Ishikawa (cell line): ENCODE measurements at regions not wholly inside any gene's neighbourhood (a gene's known extent, or its start where the extent isn't known, plus 50 kb on each side); places are given as distances from the start of the nearest gene placed in this dataset.

Source experiments
- CEBPB ChIP-seq: IDR thresholded peaks from 2 replicates; pipeline ENCODE4 v1.6.1; 2012
- CREB1 ChIP-seq: IDR thresholded peaks from 2 replicates; pipeline ENCODE4 v1.6.1; 2012; ENCODE audit warnings: low read depth
- EGR1 ChIP-seq: IDR thresholded peaks from 2 replicates; pipeline ENCODE4 v1.6.1; 2012
- EP300 ChIP-seq: IDR thresholded peaks from 2 replicates; pipeline ENCODE4 v1.6.1; 2012; ENCODE audit warnings: borderline replicate concordance
- FOXM1 ChIP-seq: IDR thresholded peaks from 2 replicates; pipeline ENCODE4 v1.6.1; 2012; ENCODE audit warnings: low read depth, borderline replicate concordance
- MAX ChIP-seq: IDR thresholded peaks from 2 replicates; pipeline ENCODE4 v1.6.1; 2012
- NFIC ChIP-seq: IDR thresholded peaks from 2 replicates; pipeline ENCODE4 v1.6.1; 2012
- RAD21 ChIP-seq: IDR thresholded peaks from 2 replicates; pipeline ENCODE4 v1.6.1; 2012; ENCODE audit warnings: low read depth
- REST ChIP-seq: IDR thresholded peaks from 2 replicates; pipeline ENCODE4 v1.6.1; 2012; ENCODE audit warnings: low read depth, mild to moderate bottlenecking
- TAF1 ChIP-seq: IDR thresholded peaks from 2 replicates; pipeline ENCODE4 v1.6.1; 2012; ENCODE audit warnings: low read depth, mild to moderate bottlenecking
- TCF12 ChIP-seq: IDR thresholded peaks from 2 replicates; pipeline ENCODE4 v1.6.1; 2012; ENCODE audit warnings: low read depth
- TEAD4 ChIP-seq: IDR thresholded peaks from 2 replicates; pipeline ENCODE4 v1.6.1; 2012
- YY1 ChIP-seq: IDR thresholded peaks from 2 replicates; pipeline ENCODE4 v1.6.1; 2012; ENCODE audit warnings: low read depth
- ZBTB7A ChIP-seq: IDR thresholded peaks from 2 replicates; pipeline ENCODE4 v1.6.1; 2012; ENCODE audit warnings: low read depth
- TF ChIP-seq, protein P1 (sequence below): IDR thresholded peaks from 2 replicates; pipeline ENCODE4 v1.6.1; 2012

GRCh38 chr3:44159696-44160300 lies 81.9 kb upstream of the TOPAZ1 start:
- no peak for TF ChIP-seq YY1
- TF ChIP-seq EP300: no peak
- TF ChIP-seq TEAD4: no peak
- no peak for TF ChIP-seq MAX

DNA sequence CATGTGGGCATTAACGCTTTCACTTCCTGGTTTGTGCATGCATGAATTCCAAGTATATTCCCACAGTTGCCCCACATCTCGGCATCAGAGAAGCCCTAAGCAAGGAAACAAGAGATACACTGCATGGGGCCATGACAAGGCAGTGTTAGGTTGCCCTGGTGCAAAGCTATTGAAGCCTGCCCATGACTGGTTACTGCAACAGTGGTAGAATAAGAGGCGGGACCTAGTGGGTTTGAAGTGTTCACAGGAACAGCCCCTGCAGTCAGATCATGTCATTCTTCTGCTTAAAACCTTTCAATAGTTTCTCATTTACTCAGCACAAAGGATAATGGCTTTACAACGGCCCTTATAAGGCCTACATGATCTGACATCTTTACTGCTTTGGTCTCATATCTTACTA lies 80.9 kb upstream of the TOPAZ1 start:
- TF ChIP-seq TCF12 (no peak), CEBPB (no peak), FOXM1 (no peak), ZBTB7A (no peak)

DNA sequence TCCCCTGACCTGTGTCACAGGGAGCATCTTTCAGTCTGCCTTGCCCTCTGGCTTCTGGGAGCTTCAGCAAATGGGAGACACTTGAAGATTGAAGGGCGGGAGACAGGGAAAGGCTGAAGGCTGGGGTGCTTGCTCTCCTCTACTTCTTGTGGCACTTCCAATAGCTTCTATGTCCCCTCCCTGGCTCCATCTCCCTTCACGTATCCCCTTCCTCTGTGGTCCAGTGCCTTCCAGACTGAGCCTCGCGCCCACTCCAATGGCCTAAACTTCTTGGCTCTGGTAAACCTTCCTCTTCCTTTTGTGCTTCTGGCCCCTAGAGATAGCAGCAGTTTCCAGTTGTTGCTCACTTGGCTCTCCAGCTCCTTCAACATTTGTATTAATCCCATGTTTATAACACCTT lies 69.8 kb upstream of the TOPAZ1 start:
- no peak for TF ChIP-seq FOXM1
- TF ChIP-seq REST: no peak
- TF ChIP-seq ZBTB7A: no peak
- TF ChIP-seq, protein P1, sequence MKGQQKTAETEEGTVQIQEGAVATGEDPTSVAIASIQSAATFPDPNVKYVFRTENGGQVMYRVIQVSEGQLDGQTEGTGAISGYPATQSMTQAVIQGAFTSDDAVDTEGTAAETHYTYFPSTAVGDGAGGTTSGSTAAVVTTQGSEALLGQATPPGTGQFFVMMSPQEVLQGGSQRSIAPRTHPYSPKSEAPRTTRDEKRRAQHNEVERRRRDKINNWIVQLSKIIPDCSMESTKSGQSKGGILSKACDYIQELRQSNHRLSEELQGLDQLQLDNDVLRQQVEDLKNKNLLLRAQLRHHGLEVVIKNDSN: no peak
- TF ChIP-seq YY1: no peak
- no peak for TF ChIP-seq TCF12
- no peak for TF ChIP-seq TAF1
- TF ChIP-seq NFIC: no peak
- TF ChIP-seq EP300: no peak
- no peak for TF ChIP-seq CREB1
- no peak for TF ChIP-seq MAX
- no peak for TF ChIP-seq RAD21
- TF ChIP-seq CEBPB: no peak
- no peak for TF ChIP-seq TEAD4
- TF ChIP-seq EGR1: no peak

GRCh38 chr3:44173263-44173662 lies 68.4 kb upstream of the TOPAZ1 start:
- TF ChIP-seq RAD21 (no peak), CEBPB (no peak), CREB1 (no peak), MAX (no peak), NFIC (no peak), EP300 (no peak), REST (no peak), YY1 (no peak), TCF12 (no peak), EGR1 (no peak), TEAD4 (no peak), ZBTB7A (no peak), FOXM1 (no peak), TAF1 (no peak)
- TF ChIP-seq, protein P1: no peak

- TF ChIP-seq FOXM1 (no peak), CREB1 (no peak), MAX (no peak), YY1 (no peak), EGR1 (no peak), TCF12 (no peak), TAF1 (no peak), RAD21 (no peak), CEBPB (no peak), ZBTB7A (no peak), EP300 (no peak), REST (no peak), TEAD4 (no peak), NFIC (no peak)
- TF ChIP-seq, protein P1: no peak
Observed at GRCh38 chr3:44175070-44175469, 66.6 kb upstream of the TOPAZ1 start.
